ENCODE measurements at regions not wholly inside any gene's neighbourhood (a gene's known extent, or its start where the extent isn't known, plus 50 kb on each side); places are given as distances from the start of the nearest gene placed in this dataset.

DNA sequence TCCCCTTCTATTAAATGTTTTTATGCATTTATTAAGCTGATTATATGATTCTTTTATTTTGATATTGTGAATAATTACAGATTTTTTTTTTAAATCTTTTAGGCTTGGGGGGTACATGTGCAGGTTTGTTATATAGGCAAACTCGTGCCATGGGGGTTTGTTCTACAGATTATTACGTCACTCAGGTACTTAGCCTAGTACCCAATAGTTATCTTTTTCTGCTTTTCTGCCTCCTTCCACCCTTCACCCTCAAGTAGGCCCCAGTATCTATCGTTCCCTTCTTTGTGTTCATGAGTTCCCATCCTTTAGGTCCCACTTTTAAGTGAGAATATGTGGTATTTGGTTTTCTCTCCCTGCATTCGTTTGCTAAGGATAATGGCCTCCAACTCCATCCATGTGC is 92.2 kb upstream of the CWC22 start:
- no peak overlapping the region for H2BK120ac ChIP-seq (ENCODE audit: low read depth, low read length, poor library complexity, severe bottlenecking)
- H2AFZ ChIP-seq (ENCODE audit: low read length), result no peak overlapping the region
- no peak overlapping the region for H3K4me3 Mint-ChIP-seq
- no peak overlapping the region for H2BK5ac ChIP-seq (ENCODE audit: insufficient read length, low read length)
- H3K14ac ChIP-seq (ENCODE audit: insufficient read depth, low read length), result no peak overlapping the region
- no peak overlapping the region for H4K8ac ChIP-seq (replicated peaks; ENCODE audit: insufficient read length, low read depth, low read length)
- H2BK20ac ChIP-seq (ENCODE audit: low read depth, low read length, poor library complexity, severe bottlenecking), result no peak overlapping the region
- H3T11ph ChIP-seq (ENCODE audit: low read length), result no peak overlapping the region
- no peak for DNase-seq
- H2BK12ac ChIP-seq (ENCODE audit: insufficient read length, low read depth, low read length), result no peak overlapping the region
- no peaks in the 10 kb centered on the region for H3K9me3 Mint-ChIP-seq
- no peak overlapping the region for H3K56ac ChIP-seq (ENCODE audit: insufficient read length, low read depth, low read length)
- H3K9ac ChIP-seq (ENCODE audit: extremely low read depth, insufficient read length, low read length), result no peak overlapping the region
- H3K27me3 Mint-ChIP-seq (ENCODE audit: low read depth), result no peaks in the 10 kb centered on the region
- no peaks in the 10 kb centered on the region for H3K4me1 ChIP-seq (ENCODE audit: insufficient read depth, low read length)
- no peaks in the 10 kb centered on the region for H4K20me1 ChIP-seq (ENCODE audit: control insufficient read depth, insufficient read depth, insufficient read length)
- no peaks in the 10 kb centered on the region for H3K9me3 ChIP-seq (ENCODE audit: control insufficient read depth, low read depth, low read length)
- no peak overlapping the region for H2BK15ac ChIP-seq (ENCODE audit: low read depth, low read length)
- no peak overlapping the region for H3K4ac ChIP-seq (ENCODE audit: low read depth, low read length)
- H3K23ac ChIP-seq (ENCODE audit: insufficient read length, low read depth, low read length), result no peak overlapping the region
- no peaks in the 10 kb centered on the region for H3K4me1 Mint-ChIP-seq
- TF ChIP-seq, protein P1, sequence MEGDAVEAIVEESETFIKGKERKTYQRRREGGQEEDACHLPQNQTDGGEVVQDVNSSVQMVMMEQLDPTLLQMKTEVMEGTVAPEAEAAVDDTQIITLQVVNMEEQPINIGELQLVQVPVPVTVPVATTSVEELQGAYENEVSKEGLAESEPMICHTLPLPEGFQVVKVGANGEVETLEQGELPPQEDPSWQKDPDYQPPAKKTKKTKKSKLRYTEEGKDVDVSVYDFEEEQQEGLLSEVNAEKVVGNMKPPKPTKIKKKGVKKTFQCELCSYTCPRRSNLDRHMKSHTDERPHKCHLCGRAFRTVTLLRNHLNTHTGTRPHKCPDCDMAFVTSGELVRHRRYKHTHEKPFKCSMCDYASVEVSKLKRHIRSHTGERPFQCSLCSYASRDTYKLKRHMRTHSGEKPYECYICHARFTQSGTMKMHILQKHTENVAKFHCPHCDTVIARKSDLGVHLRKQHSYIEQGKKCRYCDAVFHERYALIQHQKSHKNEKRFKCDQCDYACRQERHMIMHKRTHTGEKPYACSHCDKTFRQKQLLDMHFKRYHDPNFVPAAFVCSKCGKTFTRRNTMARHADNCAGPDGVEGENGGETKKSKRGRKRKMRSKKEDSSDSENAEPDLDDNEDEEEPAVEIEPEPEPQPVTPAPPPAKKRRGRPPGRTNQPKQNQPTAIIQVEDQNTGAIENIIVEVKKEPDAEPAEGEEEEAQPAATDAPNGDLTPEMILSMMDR (conservative IDR thresholded peaks at IDR 0.05), result no peak
- H4K91ac ChIP-seq (ENCODE audit: insufficient read length, low read depth, low read length), result no peak overlapping the region
- H4K5ac ChIP-seq (ENCODE audit: insufficient read length, low read depth, low read length), result no peak overlapping the region
- H3K27ac Mint-ChIP-seq, result no peak overlapping the region
- no peak overlapping the region for H2AK5ac ChIP-seq (ENCODE audit: insufficient read length, low read length)
- no peaks in the 10 kb centered on the region for H3K23me2 ChIP-seq (ENCODE audit: insufficient read length, low read depth, low read length, poor library complexity, severe bottlenecking)
- H3K36me3 Mint-ChIP-seq (ENCODE audit: insufficient read depth in 1 of 3, low read depth in 3 of 3), result no peaks in the 10 kb centered on the region
- no peaks in the 10 kb centered on the region for H3K79me2 ChIP-seq (ENCODE audit: insufficient read depth, low read length)
- no peaks in the 10 kb centered on the region for H3K27me3 ChIP-seq (ENCODE audit: insufficient read depth, low read length)
- H3K27ac ChIP-seq (ENCODE audit: insufficient read length, low read depth, low read length), result no peak overlapping the region
- WGBS (ENCODE audit: extremely low coverage, insufficient read length, low lambda C conversion rate), result no CpG with 5 or more reads among the region's 4 CpGs
- no peak overlapping the region for H3K4me2 ChIP-seq (ENCODE audit: insufficient read depth, insufficient read length, low read length)
- no peaks in the 10 kb centered on the region for H3K79me1 ChIP-seq (ENCODE audit: insufficient read depth, low read depth, low read length, poor library complexity, severe bottlenecking)
- no peak overlapping the region for H3K18ac ChIP-seq (ENCODE audit: insufficient read length, low read depth, low read length)

Data from H9 (cell line).